ENCODE measurements at regions not wholly inside any gene's neighbourhood (a gene's known extent, or its start where the extent isn't known, plus 50 kb on each side); places are given as distances from the start of the nearest gene placed in this dataset.

GRCh38 chr4:187118166-187118565 lies 394.5 kb upstream of the FAT1 start:
- Histone ChIP-seq H3K4me1 (peaks cover 3% of the 10 kb centered on the region; the same call in 1 of the 2 replicates), H3K4me3 (ENCODE audit: low read depth, low read length) (no peak overlapping the region), H3K27me3 (no peaks in the 10 kb centered on the region), H3K9me3 (no peaks in the 10 kb centered on the region), H3K36me3 (no peaks in the 10 kb centered on the region)
- TF ChIP-seq, protein P1, sequence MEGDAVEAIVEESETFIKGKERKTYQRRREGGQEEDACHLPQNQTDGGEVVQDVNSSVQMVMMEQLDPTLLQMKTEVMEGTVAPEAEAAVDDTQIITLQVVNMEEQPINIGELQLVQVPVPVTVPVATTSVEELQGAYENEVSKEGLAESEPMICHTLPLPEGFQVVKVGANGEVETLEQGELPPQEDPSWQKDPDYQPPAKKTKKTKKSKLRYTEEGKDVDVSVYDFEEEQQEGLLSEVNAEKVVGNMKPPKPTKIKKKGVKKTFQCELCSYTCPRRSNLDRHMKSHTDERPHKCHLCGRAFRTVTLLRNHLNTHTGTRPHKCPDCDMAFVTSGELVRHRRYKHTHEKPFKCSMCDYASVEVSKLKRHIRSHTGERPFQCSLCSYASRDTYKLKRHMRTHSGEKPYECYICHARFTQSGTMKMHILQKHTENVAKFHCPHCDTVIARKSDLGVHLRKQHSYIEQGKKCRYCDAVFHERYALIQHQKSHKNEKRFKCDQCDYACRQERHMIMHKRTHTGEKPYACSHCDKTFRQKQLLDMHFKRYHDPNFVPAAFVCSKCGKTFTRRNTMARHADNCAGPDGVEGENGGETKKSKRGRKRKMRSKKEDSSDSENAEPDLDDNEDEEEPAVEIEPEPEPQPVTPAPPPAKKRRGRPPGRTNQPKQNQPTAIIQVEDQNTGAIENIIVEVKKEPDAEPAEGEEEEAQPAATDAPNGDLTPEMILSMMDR (IDR thresholded peaks at IDR 0.05; ENCODE audit: low read depth, low read length), result no peak
- no peak for DNase-seq

DNA sequence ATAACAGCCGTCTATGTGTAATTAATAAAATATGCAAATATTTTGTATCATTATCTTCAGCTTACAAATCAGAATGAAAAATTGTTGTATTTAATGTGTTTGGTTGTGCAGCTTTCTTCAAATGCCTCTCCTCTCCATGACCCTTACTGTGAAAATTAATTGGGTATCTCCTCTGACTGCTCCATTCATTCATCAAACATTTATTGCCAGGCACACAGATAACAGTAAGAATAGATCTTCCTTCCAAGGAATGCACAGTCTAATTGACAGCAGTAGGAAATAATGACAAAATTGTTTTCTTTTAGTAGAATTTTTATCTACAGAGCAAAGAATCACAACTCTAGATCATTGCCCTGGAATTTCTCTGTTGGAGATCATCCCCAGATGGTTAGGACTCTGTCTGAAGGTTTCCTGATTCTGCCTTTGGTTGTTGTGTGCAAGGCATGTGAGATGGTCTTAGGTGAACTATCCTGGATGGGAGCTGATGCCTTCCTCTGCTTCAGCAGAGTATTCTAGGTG lies 395.0 kb upstream of the FAT1 start:
- no peak for DNase-seq
- no peaks in the 10 kb centered on the region for H3K4me1 ChIP-seq
- no peaks in the 10 kb centered on the region for H3K9me3 ChIP-seq
- no peak overlapping the region for H3K4me3 ChIP-seq (ENCODE audit: low read depth, low read length)
- TF ChIP-seq, protein P1 (IDR thresholded peaks at IDR 0.05; ENCODE audit: low read depth, low read length), result no peak
- no peaks in the 10 kb centered on the region for H3K36me3 ChIP-seq
- no peaks in the 10 kb centered on the region for H3K27me3 ChIP-seq

DNA sequence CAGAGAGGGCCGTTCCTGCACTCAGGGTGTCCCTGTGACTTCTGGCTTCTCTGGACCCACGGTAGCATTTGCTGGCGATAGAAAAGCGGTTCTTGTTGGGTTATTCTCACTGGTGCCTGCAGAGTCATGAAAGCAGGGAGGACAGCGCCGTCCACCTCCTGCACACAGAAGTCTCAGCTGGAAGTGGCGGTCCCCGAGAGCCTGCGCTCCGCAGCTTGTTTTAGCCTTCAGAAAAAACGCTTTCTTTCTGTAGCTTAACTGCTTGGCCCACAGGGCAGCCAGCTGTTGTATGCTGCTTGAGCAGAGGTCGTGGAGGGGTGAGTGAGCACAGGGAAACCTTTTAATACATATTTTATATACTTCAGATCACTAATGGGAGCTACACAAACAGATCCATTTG lies 400.7 kb upstream of the FAT1 start:
- no peaks in the 10 kb centered on the region; the same call in 1 of the 2 replicates for H3K4me1 ChIP-seq
- no peak overlapping the region for H3K4me3 ChIP-seq (ENCODE audit: low read depth, low read length)
- DNase-seq, result peak; percentile 41
- TF ChIP-seq, protein P1 (IDR thresholded peaks at IDR 0.05; ENCODE audit: low read depth, low read length), result no peak
- no peaks in the 10 kb centered on the region for H3K9me3 ChIP-seq
- H3K27me3 ChIP-seq, result no peaks in the 10 kb centered on the region
- no peaks in the 10 kb centered on the region for H3K36me3 ChIP-seq

- TF ChIP-seq, protein P1 (IDR thresholded peaks at IDR 0.05; ENCODE audit: low read depth, low read length), result no peak
Observed at GRCh38 chr4:187125062-187125461, 401.4 kb upstream of the FAT1 start.

DNA sequence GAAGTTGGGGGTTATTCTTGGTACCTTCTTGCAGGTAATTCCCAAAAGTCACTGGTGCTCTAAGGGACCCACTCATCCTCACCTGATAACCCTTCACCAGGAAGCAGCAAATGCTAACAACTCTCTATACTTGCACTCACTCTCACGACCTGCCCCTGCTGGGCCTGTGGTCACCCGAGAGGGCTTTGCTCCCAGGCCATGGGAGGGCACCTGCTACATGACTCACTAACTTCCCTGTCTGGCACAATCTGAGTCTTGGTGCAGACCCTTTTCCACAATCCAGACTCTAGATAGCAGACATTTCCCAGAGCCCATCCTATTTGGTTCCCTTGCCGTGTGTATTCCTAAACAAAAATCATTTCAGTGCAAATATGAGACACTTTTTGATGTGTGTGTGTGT lies 403.8 kb upstream of the FAT1 start:
- H3K4me1 ChIP-seq, result no peaks in the 10 kb centered on the region; the same call in 1 of the 2 replicates
- no peak for DNase-seq
- TF ChIP-seq, protein P1 (IDR thresholded peaks at IDR 0.05; ENCODE audit: low read depth, low read length), result no peak
- no peaks in the 10 kb centered on the region for H3K27me3 ChIP-seq
- H3K4me3 ChIP-seq (ENCODE audit: low read depth, low read length), result no peak overlapping the region
- H3K36me3 ChIP-seq, result no peaks in the 10 kb centered on the region
- H3K9me3 ChIP-seq, result no peaks in the 10 kb centered on the region

More at GRCh38 chr4:187125062-187125461, 401.4 kb upstream of the FAT1 start:
- Histone ChIP-seq H3K9me3 (no peaks in the 10 kb centered on the region), H3K4me3 (ENCODE audit: low read depth, low read length) (no peak overlapping the region), H3K27me3 (no peaks in the 10 kb centered on the region), H3K36me3 (no peaks in the 10 kb centered on the region), H3K4me1 (no peaks in the 10 kb centered on the region; the same call in 1 of the 2 replicates)
- DNase-seq, result no peak

DNA sequence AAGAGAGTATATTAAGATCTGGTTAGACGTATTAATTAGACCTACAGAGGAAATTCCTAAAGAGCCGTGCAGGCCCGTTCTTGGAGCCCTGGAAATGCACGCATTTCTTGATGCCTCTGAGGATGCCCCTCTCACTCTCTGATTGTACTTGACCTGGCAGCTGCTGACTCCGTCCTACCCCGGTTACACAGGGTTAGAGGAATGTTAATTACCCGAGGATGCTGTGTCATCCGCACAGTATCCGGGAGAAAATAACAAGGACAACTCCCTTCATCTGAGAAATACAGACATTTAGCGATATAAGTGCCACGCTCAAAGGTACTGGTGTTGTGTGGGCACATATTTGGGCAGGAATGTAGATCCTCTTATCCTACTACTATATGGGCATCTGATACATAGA lies 404.6 kb upstream of the FAT1 start:
- Histone ChIP-seq H3K36me3 (no peaks in the 10 kb centered on the region), H3K9me3 (no peaks in the 10 kb centered on the region), H3K4me3 (ENCODE audit: low read depth, low read length) (no peak overlapping the region), H3K4me1 (no peaks in the 10 kb centered on the region; the same call in 1 of the 2 replicates), H3K27me3 (no peaks in the 10 kb centered on the region)
- TF ChIP-seq, protein P1 (IDR thresholded peaks at IDR 0.05; ENCODE audit: low read depth, low read length), result no peak
- DNase-seq, result no peak

All from BE2C (cell line).